Stimulated activated naive CD8-positive, alpha-beta T cell treated with anti-CD3 and anti-CD28 coated beads, Interleukin-15, amount 100 ng/mL, for 72 hours (primary cell): ENCODE measurements at regions not wholly inside any gene's neighbourhood (a gene's known extent, or its start where the extent isn't known, plus 50 kb on each side); places are given as distances from the start of the nearest gene placed in this dataset.

Experiments
- ATAC-seq: fragments of 150-1000 bp; cut with Tn5 transposase; 2 replicates; pipeline ENCODE4 v1.10.0; 2021; ENCODE audit warnings: mild to moderate bottlenecking, moderate library complexity
- DNase-seq, 2 donors: peaks; one replicate each; pipeline ENCODE4 v3.0.0; 2021 to 2022
- H3K27ac Mint-ChIP-seq, 2 donors: one replicate each; pipeline ENCODE4 v1.8.0; 2022; ENCODE audit warnings: mild to moderate bottlenecking in 2 of 2, mixed read lengths in 2 of 2, moderate library complexity in 2 of 2
- H3K27me3 Mint-ChIP-seq: one replicate; pipeline ENCODE4 v1.8.0; 2022; ENCODE audit warnings: mixed read lengths
- H3K4me1 Mint-ChIP-seq: one replicate; pipeline ENCODE4 v1.8.0; 2022; ENCODE audit warnings: mild to moderate bottlenecking, mixed read lengths
- H3K4me3 Mint-ChIP-seq, 2 donors: one replicate each; pipeline ENCODE4 v1.8.0; 2022; ENCODE audit warnings: mild to moderate bottlenecking in 2 of 2, mixed read lengths in 2 of 2, moderate library complexity in 1 of 2
- H3K9me3 Mint-ChIP-seq, 2 donors: one replicate each; pipeline ENCODE4 v1.8.0; 2022; ENCODE audit warnings: mixed read lengths in 2 of 2

DNA sequence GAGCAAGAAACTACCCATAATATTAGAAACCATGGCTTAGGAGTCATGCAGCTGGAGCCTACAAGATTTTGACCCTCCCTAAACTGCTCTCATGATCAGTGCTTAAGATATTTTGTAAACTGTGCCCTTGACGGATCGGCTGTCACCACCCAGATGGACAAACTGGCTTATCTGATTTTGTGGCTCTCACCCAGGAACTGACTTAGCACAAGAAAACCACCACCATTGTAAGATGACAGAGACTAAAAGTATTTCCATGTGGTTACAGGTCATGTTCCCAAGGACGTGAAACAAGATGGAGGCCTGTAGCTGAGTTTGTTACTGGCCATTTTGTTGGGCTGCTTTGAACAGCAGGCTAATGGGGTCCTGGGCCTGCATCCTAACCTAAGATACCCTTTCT, 940.9 kb downstream of the OTOL1 start:
- ATAC-seq, result no peak
- DNase-seq, result no peak
- no peak overlapping the region for H3K4me3 Mint-ChIP-seq

GRCh38 chr3:162441716-162442115, 945.1 kb downstream of the OTOL1 start:
- H3K27ac Mint-ChIP-seq, result no peak overlapping the region
- ATAC-seq, result no peak
- no peaks in the 10 kb centered on the region for H3K27me3 Mint-ChIP-seq
- DNase-seq, result no peak
- no peaks in the 10 kb centered on the region for H3K4me1 Mint-ChIP-seq
- peaks cover 5 to 11% of the 10 kb centered on the region in 2 donors for H3K9me3 Mint-ChIP-seq
- no peak overlapping the region for H3K4me3 Mint-ChIP-seq

More for the DNA sequence above, 940.9 kb downstream of the OTOL1 start:
- peaks cover 15 to 17% of the 10 kb centered on the region in 2 donors for H3K9me3 Mint-ChIP-seq
- no peaks in the 10 kb centered on the region for H3K27me3 Mint-ChIP-seq
- H3K27ac Mint-ChIP-seq, result no peak overlapping the region
- H3K4me1 Mint-ChIP-seq, result no peaks in the 10 kb centered on the region

DNA sequence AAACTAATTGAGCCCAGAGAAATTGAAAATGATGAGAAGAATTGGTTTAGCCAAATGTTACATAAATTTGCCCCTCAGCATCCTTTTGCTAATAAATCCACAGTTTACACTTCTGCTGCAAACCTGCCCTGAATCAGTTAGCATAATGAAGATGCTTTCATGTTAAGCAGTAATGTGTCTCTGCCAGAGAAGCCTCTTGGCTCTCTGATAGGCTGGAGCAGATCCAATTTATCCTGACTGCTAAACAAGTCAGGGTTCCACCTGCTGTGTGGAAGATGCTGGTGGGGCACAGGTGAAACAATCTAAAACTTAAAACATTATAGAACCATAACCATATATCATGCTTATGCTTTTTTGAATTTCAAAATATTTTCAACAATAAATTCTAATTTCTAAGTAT, 946.8 kb downstream of the OTOL1 start:
- ATAC-seq, result no peak
- DNase-seq, result no peak
- H3K4me1 Mint-ChIP-seq, result no peaks in the 10 kb centered on the region
- H3K27ac Mint-ChIP-seq, result no peak overlapping the region
- H3K27me3 Mint-ChIP-seq, result no peaks in the 10 kb centered on the region
- no peak overlapping the region for H3K4me3 Mint-ChIP-seq
- peaks cover 9 to 16% of the 10 kb centered on the region in 2 donors for H3K9me3 Mint-ChIP-seq

- no peaks in the 10 kb centered on the region for H3K27me3 Mint-ChIP-seq
- no peaks in the 10 kb centered on the region for H3K4me1 Mint-ChIP-seq
- H3K9me3 Mint-ChIP-seq, result peaks cover 5 to 23% of the 10 kb centered on the region in 2 donors
- H3K4me3 Mint-ChIP-seq, result no peak overlapping the region
- no peak for ATAC-seq
- no peak overlapping the region for H3K27ac Mint-ChIP-seq
- no peak for DNase-seq
These were observed 972.2 kb downstream of the OTOL1 start for GRCh38 chr3:162468791-162469190.

GRCh38 chr3:162487138-162487537, 990.5 kb downstream of the OTOL1 start:
- Mint-ChIP-seq H3K9me3 (peaks cover 0 to 5% of the 10 kb centered on the region in 2 donors), H3K4me1 (no peaks in the 10 kb centered on the region), H3K27me3 (no peaks in the 10 kb centered on the region), H3K4me3 (no peak overlapping the region), H3K27ac (no peak overlapping the region)
- DNase-seq (no peak), ATAC-seq (no peak)

DNA sequence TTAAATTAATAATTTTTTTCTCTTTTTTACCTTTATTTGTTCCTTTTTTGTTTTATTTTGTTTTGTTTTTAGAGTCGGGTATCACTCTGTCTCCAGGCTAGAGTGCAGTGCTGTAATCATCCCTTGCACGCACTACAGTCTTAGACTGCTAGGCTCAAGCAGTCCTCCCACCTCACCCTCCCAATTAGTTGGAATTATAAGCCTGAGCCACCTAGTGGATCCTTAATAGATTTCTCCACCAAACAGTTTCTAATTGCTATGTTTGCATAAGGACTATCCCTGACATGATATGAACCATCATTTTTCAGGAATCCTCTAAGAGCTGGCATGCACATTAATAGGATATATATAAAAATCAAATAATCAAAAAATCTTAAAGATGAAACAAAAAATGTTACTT, 993.2 kb downstream of the OTOL1 start:
- Mint-ChIP-seq H3K4me3 (no peak overlapping the region), H3K9me3 (peaks cover 0 to 9% of the 10 kb centered on the region in 2 donors), H3K4me1 (no peaks in the 10 kb centered on the region), H3K27ac (no peak overlapping the region), H3K27me3 (no peaks in the 10 kb centered on the region)
- ATAC-seq (no peak), DNase-seq (no peak)

GRCh38 chr3:162491952-162492351, 995.3 kb downstream of the OTOL1 start:
- DNase-seq, result no peak
- H3K4me3 Mint-ChIP-seq, result no peak overlapping the region
- ATAC-seq, result no peak
- no peaks in the 10 kb centered on the region for H3K4me1 Mint-ChIP-seq
- no peak overlapping the region for H3K27ac Mint-ChIP-seq
- H3K27me3 Mint-ChIP-seq, result no peaks in the 10 kb centered on the region
- peaks cover 9 to 15% of the 10 kb centered on the region in 2 donors for H3K9me3 Mint-ChIP-seq

- DNase-seq (no peak), ATAC-seq (no peak)
- Mint-ChIP-seq H3K4me1 (no peaks in the 10 kb centered on the region), H3K4me3 (no peak overlapping the region), H3K9me3 (peaks cover 10 to 15% of the 10 kb centered on the region in 2 donors), H3K27ac (no peak overlapping the region), H3K27me3 (no peaks in the 10 kb centered on the region)
These were observed 996.0 kb downstream of the OTOL1 start for GRCh38 chr3:162492446-162493081.

GRCh38 chr3:162498626-162499025, 1002.0 kb downstream of the OTOL1 start:
- Mint-ChIP-seq H3K9me3 (peaks cover 6 to 18% of the 10 kb centered on the region in 2 donors), H3K27me3 (no peaks in the 10 kb centered on the region), H3K4me3 (no peak overlapping the region), H3K27ac (no peak overlapping the region), H3K4me1 (no peaks in the 10 kb centered on the region)
- ATAC-seq, result no peak
- no peak for DNase-seq

GRCh38 chr3:162507397-162507796, 1010.8 kb downstream of the OTOL1 start:
- DNase-seq (no peak), ATAC-seq (no peak)
- Mint-ChIP-seq H3K27me3 (no peaks in the 10 kb centered on the region), H3K4me3 (no peak overlapping the region), H3K9me3 (peaks cover 9 to 14% of the 10 kb centered on the region in 2 donors), H3K4me1 (no peaks in the 10 kb centered on the region), H3K27ac (no peak overlapping the region)

- ATAC-seq (no peak), DNase-seq (no peak)
- no peak overlapping the region for H3K27ac Mint-ChIP-seq
- no peaks in the 10 kb centered on the region for H3K27me3 Mint-ChIP-seq
- no peak overlapping the region for H3K4me3 Mint-ChIP-seq
- no peaks in the 10 kb centered on the region for H3K4me1 Mint-ChIP-seq
- peaks cover 11 to 26% of the 10 kb centered on the region in 2 donors for H3K9me3 Mint-ChIP-seq
These were observed 1015.9 kb downstream of the OTOL1 start for GRCh38 chr3:162512488-162512887.

DNA sequence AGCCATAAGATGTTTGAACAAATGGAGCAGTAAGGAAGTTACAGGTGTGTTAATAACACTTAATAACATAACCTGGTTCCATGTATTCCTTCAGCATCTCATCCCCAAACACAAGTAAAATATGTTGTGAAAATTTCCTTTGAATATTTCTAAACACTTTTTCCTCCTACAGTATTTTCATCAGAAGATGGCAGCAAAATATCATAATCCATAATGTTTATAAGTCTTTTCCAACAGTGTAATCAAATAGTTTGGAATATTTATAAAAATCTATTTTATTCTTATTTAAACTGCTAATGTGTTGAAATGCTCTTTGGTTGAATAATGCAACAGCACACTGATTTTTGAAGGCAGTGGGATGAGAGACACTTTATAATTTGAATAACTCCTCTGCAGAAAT, 1020.5 kb downstream of the OTOL1 start:
- Mint-ChIP-seq H3K4me1 (no peaks in the 10 kb centered on the region), H3K27me3 (no peaks in the 10 kb centered on the region), H3K27ac (no peak overlapping the region), H3K4me3 (no peak overlapping the region), H3K9me3 (peaks cover 5 to 26% of the 10 kb centered on the region in 2 donors)
- no peak for DNase-seq
- ATAC-seq, result no peak

DNA sequence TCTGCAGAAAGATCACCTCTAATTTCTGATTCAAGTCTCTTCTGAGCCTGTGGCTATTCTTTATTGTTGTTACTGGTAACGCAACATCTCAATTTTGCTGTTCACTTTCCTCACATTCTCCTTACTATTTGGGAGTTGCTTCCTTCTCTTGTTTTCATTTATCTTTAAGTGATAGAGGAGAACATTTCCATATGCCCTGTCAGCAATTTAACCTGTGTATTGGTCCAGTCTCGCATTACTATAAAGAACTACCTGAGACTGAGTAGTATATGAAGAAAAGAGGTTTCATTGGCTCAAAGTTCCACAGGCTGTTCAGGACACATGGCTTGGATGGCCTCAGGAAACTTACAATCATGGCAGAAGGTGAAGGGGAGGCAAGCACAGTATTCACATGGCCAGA, 1025.1 kb downstream of the OTOL1 start:
- Mint-ChIP-seq H3K9me3 (peaks cover 0 to 10% of the 10 kb centered on the region in 2 donors), H3K27ac (no peak overlapping the region), H3K4me3 (no peak overlapping the region), H3K4me1 (no peaks in the 10 kb centered on the region), H3K27me3 (no peaks in the 10 kb centered on the region)
- ATAC-seq (no peak), DNase-seq (no peak)

- no peaks in the 10 kb centered on the region for H3K27me3 Mint-ChIP-seq
- H3K4me1 Mint-ChIP-seq, result no peaks in the 10 kb centered on the region
- peaks cover 0 to 16% of the 10 kb centered on the region in 2 donors for H3K9me3 Mint-ChIP-seq
- DNase-seq (no peak), ATAC-seq (no peak)
- H3K27ac Mint-ChIP-seq, result no peak overlapping the region
- no peak overlapping the region for H3K4me3 Mint-ChIP-seq
These were observed 1028.6 kb downstream of the OTOL1 start for GRCh38 chr3:162525066-162525742.

- DNase-seq, result no peak
- Mint-ChIP-seq H3K27me3 (no peaks in the 10 kb centered on the region), H3K4me3 (no peak overlapping the region), H3K9me3 (peaks cover 0 to 16% of the 10 kb centered on the region in 2 donors), H3K4me1 (no peaks in the 10 kb centered on the region), H3K27ac (no peak overlapping the region)
- no peak for ATAC-seq
These were observed 1029.2 kb downstream of the OTOL1 start for GRCh38 chr3:162525771-162526170.

GRCh38 chr3:162534431-162534830, 1037.8 kb downstream of the OTOL1 start:
- no peak overlapping the region for H3K4me3 Mint-ChIP-seq

More at GRCh38 chr3:162534431-162534830, 1037.8 kb downstream of the OTOL1 start:
- Mint-ChIP-seq H3K4me1 (no peaks in the 10 kb centered on the region), H3K27ac (no peak overlapping the region), H3K9me3 (peaks cover 0 to 8% of the 10 kb centered on the region in 2 donors), H3K27me3 (no peaks in the 10 kb centered on the region)
- ATAC-seq (no peak), DNase-seq (no peak)
